ENCODE measurements at regions not wholly inside any gene's neighbourhood (a gene's known extent, or its start where the extent isn't known, plus 50 kb on each side); places are given as distances from the start of the nearest gene placed in this dataset.
A peak's percentile ranks its signal among the peaks of the same experiment; 100 is the strongest.
"Not testable (repeated sequence)": the region's sequence is repeated elsewhere in the genome, so short reads cannot be mapped to it uniquely, and the experiment has no call there.

DNA sequence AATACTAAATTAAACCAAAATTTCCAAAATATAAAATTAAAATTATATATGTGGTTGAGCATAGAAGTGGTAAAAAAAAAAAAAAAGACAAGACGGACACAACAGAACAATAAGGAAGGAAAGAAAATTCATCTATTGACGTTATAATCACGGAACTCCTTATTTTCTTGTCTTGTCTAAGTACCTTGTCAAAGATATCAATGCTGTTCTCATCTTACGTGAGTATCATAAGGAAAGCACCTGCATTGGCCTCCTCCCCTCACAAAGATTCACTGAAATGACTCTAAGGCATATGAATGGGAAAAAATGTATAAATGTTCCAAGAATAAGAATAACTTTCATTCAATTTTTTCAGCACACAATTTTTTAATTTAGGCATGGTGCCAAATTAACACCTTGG, 135.4 kb downstream of the PPP1R3A start:
- no peak for DNase-seq (ENCODE audit: low spot score)

DNA sequence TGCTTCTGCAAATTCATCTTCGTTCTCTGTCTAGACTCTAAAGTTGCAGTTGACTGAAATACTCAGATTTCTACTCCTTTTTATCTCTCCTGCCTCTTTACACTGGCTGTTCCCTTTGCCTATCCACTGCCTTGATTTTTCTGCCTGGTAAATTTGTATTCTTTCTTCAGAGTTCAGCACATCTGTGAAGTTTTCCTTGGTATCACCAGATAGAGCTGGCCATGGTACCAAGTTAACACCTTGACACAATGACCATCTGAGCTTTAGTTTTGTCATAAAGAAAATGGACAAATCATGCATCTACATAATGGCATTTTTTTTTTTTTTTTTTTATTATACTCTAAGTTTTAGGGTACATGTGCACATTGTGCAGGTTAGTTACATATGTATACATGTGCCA, 143.0 kb downstream of the PPP1R3A start:
- no peak for DNase-seq (ENCODE audit: low spot score)

DNA sequence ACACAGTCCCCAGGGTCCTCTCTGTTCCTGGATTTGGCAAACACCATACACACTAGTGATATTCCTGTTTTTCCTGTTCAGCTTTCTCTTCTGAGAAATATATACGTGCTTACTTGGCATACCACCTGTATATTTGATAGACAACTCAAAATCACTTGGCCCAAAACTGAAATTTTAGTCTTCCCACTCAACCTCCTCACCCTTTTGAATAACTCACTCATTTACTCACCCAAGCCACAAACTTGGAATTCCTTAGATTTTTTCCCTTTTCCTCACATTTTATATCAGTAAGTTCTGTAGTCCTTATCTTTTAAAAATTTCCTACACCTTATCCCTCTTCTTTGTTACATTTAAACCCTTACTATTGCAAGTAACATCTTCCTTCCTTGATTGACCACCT, 143.4 kb downstream of the PPP1R3A start:
- no peak for DNase-seq (ENCODE audit: low spot score)

DNA sequence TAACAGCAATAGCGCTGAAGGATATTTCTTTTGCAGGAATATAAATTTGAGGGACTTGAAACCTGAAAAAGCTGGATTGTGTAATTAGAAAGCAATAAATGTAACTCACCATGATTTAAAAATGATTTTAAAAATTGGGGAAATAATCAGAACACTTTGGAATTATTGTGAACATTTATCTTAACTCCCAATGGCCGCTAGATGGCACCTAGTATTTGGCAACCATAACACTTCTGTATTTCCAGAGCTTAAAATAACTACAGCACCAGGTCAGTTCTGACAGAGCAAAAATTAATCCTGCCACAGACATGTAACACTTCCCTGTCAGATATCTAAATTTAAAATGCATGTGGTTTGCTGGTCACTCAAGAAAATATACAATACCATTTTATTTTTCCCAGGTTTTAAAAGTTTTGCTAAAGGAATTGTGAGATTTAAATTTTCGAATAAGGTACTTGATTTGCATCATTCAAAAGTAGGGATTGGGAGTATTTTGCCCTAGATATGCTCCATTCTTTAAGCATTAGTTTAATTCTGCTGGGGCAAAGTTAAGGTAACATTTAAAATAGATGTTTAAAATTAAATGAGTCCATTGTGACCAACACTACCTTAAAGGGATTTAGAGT, 144.5 kb downstream of the PPP1R3A start:
- peak; percentile 41 for DNase-seq (ENCODE audit: low spot score)

DNA sequence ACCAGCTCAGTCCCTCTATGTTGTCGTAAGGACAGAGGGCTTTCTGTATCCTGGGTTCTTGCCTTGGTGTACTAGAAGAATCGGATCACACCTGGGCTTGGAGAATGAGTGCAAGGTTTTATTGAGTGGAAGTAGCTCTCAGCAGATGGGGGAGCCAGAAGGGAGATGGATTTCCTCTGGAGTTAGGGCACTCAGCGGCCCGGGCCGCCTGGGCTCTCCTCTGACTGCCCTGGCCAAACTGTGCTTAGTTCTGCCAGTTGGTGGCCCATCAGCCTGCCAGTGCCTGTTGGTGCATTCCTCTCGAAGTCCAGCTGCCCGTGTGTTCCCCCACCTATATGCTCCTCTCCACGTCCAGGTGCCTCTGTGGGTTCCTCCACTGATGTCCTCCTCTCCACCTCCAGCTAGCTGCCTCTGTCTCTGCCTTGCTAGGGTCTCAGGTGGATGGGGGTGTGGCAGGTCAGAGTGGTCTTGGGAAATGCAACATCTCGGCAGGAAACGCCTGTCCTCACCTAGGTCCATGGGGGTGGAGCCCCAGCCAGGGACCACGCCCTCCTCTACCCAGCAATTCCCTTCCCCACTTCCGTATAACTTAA, 148.6 kb downstream of the PPP1R3A start:
- no peak for DNase-seq (ENCODE audit: low spot score)

DNA sequence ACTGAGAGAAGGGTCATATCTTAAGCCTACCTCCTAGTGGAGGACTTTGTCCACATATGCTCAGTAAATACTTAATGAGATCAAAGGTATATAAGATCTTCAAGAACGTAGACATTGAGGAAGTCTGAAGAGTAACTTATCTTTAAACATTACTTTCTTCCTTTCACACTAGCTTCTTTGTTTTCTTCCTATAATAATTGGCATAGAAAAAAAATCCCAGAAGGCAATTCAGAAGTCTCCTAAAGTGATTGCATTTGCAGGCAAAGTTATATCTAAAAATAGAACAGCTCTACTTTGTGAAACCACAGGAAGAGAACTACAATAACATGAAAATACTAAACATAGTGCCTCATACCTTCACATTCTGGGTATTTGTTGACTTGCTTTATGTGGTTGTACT, 150.4 kb downstream of the PPP1R3A start:
- DNase-seq (ENCODE audit: low spot score) = peak; percentile 35

DNA sequence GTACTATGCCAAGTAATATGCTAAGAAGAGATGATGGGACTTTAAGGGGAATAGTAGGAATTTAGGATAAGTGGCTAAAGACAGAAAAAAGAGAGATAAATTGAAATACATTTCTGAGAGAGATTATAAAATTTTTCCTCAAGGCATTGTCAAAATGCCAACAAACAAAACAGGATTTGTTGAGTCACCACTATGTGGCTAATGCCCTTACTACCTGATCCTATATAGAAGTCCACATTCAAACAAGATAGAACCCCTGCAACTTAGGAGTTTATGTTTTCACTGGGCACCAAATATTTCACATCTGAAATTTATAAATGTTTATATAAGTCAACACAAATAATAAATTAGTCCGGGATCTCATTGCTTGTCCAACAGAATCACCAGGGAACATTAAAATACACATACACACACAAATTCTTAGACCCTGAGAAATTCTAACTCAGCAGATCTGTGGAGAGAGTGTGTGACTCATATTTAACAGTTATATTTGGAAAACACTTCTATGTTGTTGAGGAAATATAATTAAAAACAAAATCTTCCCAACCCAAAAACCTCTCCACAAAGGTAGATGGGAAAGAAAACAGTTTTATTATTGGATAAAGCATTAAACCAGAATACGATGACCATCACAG, 154.3 kb downstream of the PPP1R3A start:
- no peak for DNase-seq (ENCODE audit: low spot score)

DNA sequence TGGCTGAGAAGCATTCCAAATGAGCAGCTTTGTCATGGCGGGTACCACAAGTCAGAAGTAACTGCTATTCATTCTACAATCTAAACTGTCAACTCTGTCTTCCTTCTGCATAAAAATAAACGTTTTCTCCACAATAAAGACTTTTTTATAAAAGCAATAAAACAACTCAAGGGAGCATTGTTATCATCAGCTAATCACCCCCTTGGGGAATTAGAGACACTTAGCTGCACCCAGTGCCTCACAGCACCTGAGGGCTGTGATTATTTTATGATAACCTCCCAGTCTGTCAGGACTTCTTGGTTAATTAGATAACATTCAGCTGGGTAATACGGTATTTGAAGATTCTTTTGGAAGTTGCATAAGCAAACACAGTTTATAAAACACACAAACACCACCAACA, 155.6 kb downstream of the PPP1R3A start:
- DNase-seq (ENCODE audit: low spot score) = no peak

DNA sequence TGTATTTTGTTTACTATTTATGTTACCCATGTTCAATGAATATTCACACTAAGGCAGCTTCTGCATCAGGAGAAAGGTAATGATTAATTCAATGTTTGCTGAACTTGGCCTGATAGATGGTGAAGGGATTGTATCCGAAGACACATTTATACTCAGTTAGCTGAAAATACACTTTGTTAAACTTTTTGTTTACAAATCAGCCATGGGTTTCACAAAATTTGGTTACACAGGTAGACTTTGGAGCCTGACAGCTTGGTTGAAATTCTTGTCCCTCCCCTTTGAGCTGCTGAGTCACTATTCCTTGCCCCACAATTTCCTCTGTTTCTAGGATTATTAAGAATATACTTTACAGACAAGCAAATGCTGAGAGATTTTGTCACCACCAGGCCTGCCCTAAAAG, 162.6 kb downstream of the PPP1R3A start:
- no peak for DNase-seq (ENCODE audit: low spot score)

DNA sequence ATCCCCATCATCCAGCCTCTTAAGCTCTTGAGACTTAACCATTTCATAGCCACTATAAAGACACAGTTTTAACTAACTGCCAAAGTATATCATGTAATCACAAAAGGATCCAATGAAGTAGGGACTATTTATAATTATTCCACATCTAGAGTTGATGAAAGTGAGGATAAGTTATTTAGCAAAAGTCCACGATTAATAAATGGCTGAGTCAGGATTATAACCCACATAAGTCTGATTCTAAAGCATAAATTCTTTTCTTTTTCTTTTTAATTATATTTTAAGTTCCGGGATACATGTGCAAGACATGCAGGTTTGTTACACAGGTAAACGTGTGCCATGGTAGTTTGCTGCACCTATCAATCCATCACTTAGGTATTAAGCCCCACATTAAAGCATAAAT, 166.1 kb downstream of the PPP1R3A start:
- DNase-seq (ENCODE audit: low spot score) = no peak

DNA sequence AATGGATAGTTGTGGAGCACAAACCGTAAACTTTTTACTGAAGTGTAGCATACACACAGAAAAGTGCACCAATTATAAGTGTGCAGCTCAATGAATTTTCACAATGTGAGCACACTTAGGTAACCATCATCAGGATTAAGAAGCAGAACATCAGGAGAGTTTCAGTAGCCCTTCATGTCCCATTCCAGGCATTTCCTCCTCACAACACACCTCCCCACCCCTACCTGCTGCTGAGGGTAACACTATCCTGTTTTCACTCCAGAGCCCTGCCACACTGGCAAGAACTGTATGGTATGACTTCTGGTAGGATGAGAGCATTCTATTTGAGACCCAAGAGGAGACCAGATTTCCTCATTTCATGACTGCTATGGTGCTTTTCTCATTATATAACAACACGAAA, 166.5 kb downstream of the PPP1R3A start:
- DNase-seq (ENCODE audit: low spot score) = no peak

DNA sequence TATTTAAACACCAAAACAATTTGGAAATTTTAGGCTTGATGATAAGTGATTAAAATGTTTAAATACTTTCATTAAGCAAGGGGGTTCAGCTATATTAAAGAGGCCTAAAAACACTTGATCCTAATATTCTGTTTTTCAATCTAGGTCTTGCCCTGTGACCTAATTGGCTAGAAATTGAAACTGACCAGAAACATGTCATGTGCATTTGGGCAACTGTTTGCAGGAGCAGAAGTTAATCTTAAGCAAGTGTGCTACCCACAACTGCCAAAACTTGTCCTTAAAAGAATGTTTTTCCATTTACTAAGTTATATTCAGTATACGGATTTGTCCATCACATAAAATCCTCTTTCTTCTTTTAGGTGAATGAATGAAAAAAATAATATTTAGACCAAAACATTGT, 167.3 kb downstream of the PPP1R3A start:
- DNase-seq (ENCODE audit: low spot score) = no peak

DNA sequence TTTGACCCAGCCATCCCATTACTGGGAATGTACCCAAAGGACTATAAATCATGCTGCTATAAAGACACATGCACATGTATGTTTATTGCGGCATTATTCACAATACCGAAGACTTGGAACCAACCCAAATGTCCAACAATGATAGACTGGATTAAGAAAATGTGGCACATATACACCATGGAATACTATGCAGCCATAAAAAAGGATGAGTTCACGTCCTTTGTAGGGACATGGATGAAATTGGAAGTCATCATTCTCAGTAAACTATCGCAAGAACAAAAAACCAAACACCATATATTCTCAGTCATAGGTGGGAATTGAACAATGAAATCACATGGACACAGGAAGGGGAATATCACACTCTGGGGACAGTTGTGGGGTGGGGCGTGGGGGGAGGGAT, 170.4 kb downstream of the PPP1R3A start:
- DNase-seq (ENCODE audit: low spot score) = not testable (repeated sequence)

DNA sequence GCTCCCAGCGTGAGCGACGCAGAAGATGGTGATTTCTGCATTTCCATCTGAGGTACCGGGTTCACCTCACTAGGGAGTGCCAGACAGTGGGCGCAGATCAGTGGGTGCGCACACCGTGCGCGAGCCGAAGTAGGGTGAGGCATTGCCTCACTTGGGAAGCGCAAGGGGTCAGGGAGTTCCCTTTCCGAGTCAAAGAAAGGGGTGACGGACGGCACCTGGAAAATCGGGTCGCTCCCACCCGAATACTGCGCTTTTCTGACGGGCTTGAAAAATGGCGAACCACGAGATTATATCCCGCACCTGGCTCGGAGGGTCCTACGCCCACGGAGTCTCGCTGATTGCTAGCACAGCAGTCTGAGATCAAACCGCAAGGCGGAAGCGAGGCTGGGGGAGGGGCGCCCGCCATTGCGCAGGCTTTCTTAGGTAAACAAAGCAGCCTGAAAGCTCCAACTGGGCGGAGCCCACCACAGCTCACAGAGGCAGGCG, 175.8 kb downstream of the PPP1R3A start:
- DNase-seq (ENCODE audit: low spot score) = not testable (repeated sequence)

DNA sequence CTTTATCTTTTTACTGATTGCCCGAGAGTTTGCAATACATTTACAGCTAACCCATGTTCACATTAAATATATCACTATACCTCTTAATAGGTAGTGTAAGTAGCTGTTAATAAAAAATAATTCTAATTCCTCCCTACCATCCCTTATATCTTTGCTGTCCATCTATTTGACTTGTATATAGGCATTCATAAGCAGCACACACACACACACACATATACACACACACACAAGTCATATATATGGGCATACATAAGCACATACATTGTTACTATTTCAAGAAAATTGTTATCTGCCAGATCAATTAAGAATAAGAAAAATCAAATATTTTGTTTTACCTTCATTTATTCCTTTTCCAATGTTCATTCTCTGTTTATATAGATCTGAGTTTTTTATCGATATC, 176.4 kb downstream of the PPP1R3A start:
- DNase-seq (ENCODE audit: low spot score) = no peak

DNA sequence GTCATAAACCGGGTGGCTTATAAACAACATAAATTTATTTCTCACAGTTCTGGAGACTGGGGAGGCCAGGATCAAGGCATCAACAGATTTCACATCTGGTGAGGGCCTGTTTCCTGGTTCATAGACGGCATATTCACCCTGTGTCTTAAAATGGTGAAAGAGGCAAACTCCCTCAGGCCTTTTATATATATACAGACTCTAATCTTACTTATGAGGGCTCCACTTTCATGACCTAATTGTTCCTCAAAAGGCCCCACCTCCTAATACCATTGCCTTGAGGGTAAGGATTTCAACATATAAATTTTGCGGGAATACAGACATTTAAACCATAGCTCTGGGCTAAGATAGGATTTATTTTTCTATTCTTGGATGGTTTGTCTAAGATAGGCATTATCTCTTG, 187.2 kb downstream of the PPP1R3A start:
- DNase-seq (ENCODE audit: low spot score) = no peak

DNA sequence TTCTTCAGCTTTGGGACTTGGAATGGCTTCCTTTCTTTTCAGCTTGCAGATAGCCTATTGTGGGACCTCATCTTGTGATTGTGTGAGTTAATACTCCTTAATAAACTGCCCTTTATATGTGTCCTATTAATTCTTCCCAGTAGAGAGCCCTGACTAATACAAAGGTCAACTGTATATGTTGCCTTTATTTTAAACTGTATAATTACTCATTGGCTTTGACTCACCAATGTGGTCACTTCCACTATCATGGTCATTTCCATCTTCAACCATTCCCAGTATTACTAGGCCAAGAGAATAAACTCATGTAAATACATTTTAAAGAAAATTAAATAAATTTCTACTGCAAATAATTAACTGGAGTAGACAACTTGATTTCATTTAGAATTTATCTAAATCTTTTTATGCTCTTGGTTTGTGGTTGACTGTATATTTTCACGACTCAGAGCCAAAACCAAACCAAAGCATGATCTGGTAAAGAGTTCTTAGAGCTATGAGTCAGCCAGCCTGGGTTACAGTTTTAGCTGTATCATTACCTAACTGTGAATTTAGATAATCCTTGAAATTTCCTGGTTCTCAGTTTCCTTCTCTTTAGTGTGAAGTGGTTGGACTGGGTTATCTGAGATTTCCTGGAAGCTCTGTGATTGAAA, 188.4 kb downstream of the PPP1R3A start:
- DNase-seq (ENCODE audit: low spot score) = no peak

DNA sequence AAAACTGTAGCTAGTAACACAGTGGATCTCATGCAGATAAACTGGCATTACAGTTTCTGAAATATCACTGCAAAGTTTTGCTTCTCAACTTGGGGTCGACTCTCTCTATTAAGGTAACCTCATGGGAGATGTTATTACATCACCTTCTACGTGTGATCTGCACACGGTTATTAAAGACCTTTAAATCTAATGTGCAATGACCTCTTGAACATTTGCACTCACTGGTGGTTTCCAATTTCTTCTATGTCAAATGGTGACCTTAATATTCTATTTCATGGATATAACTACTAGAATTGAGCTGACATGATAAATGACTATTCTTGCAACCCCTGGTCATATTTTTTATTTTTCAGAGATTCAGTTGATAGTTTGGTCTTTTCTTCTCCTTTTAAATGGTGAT, 191.3 kb downstream of the PPP1R3A start:
- no peak for DNase-seq (ENCODE audit: low spot score)

DNA sequence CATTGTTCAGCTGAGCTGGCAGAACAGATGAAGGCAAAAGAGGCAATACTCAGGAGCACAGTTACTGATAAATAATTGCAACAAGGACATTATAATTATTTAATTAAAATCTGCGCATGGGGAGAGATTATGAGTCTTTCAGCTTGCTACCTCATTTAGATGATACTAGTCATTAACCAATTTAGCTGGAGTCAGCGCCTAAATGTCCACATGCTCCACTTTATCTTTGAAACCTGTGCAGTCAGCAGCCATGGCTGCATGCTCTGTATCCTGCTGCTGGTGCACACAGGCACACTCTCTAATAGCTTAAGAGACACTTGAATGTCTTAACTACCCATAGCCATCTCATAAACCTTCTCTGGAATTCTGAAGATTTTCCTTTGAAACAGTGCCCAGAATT, 196.8 kb downstream of the PPP1R3A start:
- DNase-seq (ENCODE audit: low spot score) = no peak

DNA sequence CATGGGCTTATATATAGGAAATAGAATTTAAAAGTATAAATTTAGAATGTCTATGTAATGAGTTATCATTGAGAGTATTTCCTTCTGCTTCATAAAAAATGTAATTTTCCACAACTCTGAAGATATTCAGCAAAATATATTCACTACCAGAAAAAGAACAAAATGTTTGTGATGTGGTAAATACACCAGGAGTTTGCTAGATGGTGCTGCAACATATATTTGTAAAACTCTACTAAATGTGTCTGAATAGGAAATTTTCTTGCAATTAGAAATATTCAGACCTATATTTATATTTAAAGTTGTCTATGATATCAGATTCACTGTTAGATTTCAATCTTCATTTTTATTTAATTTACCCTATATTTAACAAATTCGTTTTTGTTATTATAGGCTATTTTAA, 201.1 kb downstream of the PPP1R3A start:
- DNase-seq (ENCODE audit: low spot score) = no peak

DNA sequence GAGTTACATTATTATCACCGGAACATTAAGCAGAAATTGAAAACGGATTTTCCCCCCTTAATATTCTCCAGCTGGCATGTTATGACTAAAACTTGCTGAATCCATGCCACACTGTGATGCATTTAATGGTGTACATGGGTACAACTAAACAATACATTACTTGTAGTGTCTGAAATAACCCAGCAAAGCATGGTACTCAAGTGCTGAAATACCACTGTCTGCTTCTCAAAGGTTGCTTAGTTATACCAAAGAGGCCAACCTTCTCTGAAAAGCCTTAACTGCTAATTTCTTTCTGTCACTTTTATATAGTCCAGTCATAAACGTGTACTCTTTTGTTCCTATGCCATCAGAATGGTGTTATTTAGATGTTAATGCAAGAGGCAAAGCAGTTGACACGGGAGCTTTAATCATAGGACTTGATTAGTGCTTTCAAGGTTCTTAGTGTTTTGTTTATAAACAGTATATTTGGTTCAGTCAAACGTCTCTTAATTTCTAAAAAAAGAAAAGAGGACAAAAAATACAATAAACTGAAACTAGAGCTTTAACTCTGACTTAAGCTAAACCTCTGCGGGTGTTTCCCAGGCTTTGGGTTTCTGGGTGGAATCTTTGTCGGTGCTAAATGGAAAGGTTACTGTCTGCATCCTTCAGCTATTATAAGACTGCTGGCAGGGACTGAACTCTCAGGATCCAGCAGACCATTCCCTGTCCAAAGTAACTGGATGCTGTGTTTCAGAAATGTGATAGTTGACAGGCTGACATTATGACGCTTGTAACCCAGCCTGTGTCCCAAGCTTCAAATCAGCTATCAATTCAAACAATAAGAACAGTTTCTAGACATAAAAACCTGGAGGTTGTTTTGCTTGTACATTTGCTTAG, 202.6 kb downstream of the PPP1R3A start:
- DNase-seq (ENCODE audit: low spot score) = no peak

DNA sequence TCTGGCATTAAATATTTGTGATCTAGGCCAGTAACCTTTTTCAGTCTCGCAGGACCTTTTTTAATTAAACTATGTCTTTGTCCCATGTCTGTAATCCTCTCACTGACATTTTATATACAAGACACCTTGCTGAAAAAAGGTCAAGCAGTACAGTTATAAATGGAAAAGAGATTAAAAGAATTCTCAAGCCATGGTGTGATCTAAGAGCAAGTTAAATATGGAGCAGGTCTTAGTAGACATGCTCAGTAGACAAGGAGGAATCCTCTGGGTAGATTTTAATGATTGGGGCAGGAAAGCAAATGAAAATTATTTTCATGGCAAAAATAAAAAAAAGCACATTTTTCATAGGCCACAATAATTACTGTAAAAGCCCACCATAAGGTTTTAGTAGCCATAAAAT, 203.5 kb downstream of the PPP1R3A start:
- no peak for DNase-seq (ENCODE audit: low spot score)

Data from LoVo (cell line).